WI38 (cell line): ENCODE measurements at regions not wholly inside any gene's neighbourhood (a gene's known extent, or its start where the extent isn't known, plus 50 kb on each side); places are given as distances from the start of the nearest gene placed in this dataset.
"Not testable (repeated sequence)": the region's sequence is repeated elsewhere in the genome, so short reads cannot be mapped to it uniquely, and the experiment has no call there.

Experiments
- H3K4me3 ChIP-seq: 2 replicates; pipeline ENCODE4 v1.5.1; 2011; ENCODE audit warnings: low read depth, mild to moderate bottlenecking, control low read depth, low read length
- CTCF ChIP-seq: IDR thresholded peaks from 2 replicates; pipeline ENCODE4 v1.5.1; 2012; ENCODE audit warnings: low read depth, mild to moderate bottlenecking, control low read depth, low read length

- H3K4me3 ChIP-seq: no peak overlapping the region
- no peak for TF ChIP-seq CTCF
Measured at GRCh38 chr6:153392156-153392555, 261.1 kb upstream of the RGS17 start.

- TF ChIP-seq CTCF: no peak
Measured at GRCh38 chr6:153373869-153374268, 242.8 kb upstream of the RGS17 start.

GRCh38 chr6:153368131-153368530 lies 237.0 kb upstream of the RGS17 start:
- no peak for TF ChIP-seq CTCF
- no peak overlapping the region for H3K4me3 ChIP-seq

More at GRCh38 chr6:153373869-153374268, 242.8 kb upstream of the RGS17 start:
- no peak overlapping the region for H3K4me3 ChIP-seq

GRCh38 chr6:153367021-153367420 lies 235.9 kb upstream of the RGS17 start:
- no peak overlapping the region for H3K4me3 ChIP-seq
- TF ChIP-seq CTCF: no peak

GRCh38 chr6:153357391-153357790 lies 226.3 kb upstream of the RGS17 start:
- no peak for TF ChIP-seq CTCF
- no peak overlapping the region for H3K4me3 ChIP-seq

GRCh38 chr6:153340568-153340967 lies 209.5 kb upstream of the RGS17 start:
- no peak for TF ChIP-seq CTCF
- H3K4me3 ChIP-seq: no peak overlapping the region

GRCh38 chr6:153334121-153334520 lies 203.0 kb upstream of the RGS17 start:
- no peak for TF ChIP-seq CTCF
- H3K4me3 ChIP-seq: no peak overlapping the region

- not testable (repeated sequence) for H3K4me3 ChIP-seq
Measured at GRCh38 chr6:153331221-153331620, 200.1 kb upstream of the RGS17 start.
